Germinal center (tissue), 1 donor: ENCODE measurements at regions not wholly inside any gene's neighbourhood (a gene's known extent, or its start where the extent isn't known, plus 50 kb on each side); places are given as distances from the start of the nearest gene placed in this dataset.

Experiments used
- DNase-seq: peaks from one replicate; pipeline ENCODE4 v3.0.0; 2012; ENCODE audit warnings: mixed read lengths, low spot score

DNA sequence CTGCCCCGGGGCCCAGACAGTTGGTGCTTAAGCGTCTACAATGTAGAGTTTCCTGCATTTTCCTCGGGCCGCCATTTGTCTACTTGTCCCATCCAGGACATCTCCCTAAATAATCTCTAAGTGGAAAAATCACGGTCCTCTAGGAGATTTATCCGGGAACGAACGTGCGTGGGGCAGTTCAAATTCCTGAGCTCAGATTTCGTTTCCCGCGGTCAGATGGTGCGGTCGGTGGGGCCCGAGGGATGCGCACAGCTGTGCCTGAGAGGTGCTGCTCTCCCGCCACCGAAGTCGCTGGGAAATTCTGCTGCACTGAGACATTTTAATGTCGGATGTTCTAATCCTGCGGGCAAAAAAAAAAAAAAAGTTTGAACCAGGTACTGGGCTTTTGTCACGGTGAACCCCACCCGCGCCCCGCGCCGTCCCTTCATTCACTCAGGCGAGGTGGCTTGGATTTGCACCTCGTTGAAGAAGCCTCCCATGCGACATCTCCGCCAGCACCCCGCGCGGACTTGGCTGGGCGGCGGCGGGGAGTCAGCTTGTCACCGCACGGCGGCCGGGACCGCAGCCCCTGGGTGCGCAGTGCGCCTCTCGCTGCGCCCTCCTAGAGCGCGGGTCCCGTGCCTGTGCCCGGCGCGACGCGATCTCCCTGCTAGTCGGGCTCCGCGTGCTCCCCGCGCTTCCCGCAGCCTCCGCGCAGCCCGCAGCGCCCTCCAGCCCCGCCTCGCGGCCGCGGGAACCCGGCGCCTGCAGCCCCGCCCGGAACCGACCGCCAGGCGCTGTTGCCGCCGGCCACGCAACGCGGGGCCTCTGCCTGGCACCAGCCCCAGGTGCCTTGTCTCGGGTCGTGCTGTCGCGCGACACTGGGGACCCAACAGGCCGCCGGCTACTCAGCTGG, 191.9 kb upstream of the TCF4 start:
- peak; percentile 46 for DNase-seq

GRCh38 chr18:55778788-55779690, 191.0 kb upstream of the TCF4 start:
- DNase-seq: peak; percentile 17

- no peak for DNase-seq
Measured at GRCh38 chr18:55777666-55778304, 189.8 kb upstream of the TCF4 start.

- DNase-seq: no peak
Measured at GRCh38 chr18:55775972-55776371, 188.0 kb upstream of the TCF4 start.

DNA sequence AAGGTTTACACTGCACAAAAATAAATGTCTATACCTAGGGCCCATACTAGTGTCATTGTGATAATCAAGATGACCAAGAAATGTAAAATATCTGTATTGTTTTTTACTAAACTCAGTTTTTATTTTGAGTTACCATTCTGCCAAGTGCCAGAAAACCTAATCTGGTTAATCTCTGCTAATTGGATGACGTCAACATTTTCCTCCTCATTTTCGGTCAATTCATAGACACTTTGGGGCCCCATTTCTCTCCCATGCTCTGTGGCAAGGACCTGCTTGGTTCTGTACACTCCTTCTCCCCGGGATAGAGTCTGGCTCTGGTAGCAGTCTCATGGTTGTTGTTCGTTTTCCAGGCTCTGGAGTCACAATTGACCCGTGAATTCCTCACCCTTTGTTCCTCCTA, 186.5 kb upstream of the TCF4 start:
- no peak for DNase-seq

GRCh38 chr18:55768255-55768654, 180.3 kb upstream of the TCF4 start:
- DNase-seq: no peak

DNA sequence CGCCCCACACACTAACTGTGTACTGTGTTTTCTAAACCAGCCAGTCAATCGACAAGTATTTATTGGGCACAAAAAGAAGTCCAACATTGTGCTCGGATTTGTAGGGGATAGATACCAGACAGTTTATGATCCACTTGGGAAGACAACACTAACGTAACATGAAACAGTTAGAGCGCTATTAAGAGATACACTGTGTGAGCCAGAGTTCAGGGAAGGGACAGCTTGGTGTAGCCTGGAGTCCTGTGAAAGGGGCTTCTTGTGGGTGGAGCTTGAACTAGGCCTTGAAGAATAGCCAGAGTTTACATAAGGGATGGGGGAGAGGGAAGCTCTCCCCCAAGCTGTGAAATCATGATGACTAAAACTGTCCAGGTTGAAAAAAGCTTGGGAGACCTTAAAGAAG, 176.4 kb upstream of the TCF4 start:
- no peak for DNase-seq

GRCh38 chr18:55763805-55764204, 175.8 kb upstream of the TCF4 start:
- DNase-seq: no peak

DNA sequence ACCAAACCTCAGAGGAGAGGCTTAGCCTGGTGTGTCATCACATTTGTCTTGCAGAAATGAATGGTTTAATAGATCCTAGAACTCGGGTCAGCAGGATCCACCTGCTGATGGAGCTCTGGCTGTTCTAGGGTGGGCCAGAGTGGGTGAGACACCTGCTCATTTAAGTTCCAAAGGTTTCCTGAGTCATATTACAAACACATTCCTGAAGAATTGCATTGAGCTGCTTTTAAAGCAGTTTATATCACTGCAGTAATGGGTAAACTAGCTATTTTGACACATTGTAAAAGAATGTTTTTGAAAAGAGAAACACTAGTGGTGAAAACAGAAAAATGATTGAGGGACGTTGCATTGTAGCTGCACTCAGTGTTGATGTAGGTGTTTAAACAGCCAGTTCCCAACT, 175.3 kb upstream of the TCF4 start:
- no peak for DNase-seq

GRCh38 chr18:55762424-55762823, 174.4 kb upstream of the TCF4 start:
- no peak for DNase-seq

- no peak for DNase-seq
Measured at GRCh38 chr18:55753643-55754263, 165.8 kb upstream of the TCF4 start.

GRCh38 chr18:55751476-55751875, 163.5 kb upstream of the TCF4 start:
- no peak for DNase-seq

GRCh38 chr18:55748227-55748738, 160.3 kb upstream of the TCF4 start:
- no peak for DNase-seq

- no peak for DNase-seq
Measured at GRCh38 chr18:55744206-55744605, 156.2 kb upstream of the TCF4 start.

DNA sequence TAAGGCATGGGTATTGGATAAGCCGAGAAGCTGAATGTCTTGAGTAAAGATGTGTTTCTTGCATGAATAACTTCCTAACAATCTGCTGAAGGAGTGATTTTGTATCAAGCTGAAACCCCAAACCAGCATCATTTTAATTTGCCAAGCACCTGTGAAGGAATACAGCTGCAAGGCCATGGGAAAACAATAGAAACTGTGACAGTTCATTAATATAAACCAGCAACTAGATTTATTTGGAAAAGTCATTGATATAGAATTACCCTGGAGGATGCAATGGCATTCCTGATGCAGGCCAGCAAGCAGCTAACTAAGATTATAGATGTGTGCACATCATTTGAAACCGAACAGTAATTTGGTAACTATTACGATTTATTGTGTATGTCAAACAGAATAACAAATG, 155.7 kb upstream of the TCF4 start:
- no peak for DNase-seq

DNA sequence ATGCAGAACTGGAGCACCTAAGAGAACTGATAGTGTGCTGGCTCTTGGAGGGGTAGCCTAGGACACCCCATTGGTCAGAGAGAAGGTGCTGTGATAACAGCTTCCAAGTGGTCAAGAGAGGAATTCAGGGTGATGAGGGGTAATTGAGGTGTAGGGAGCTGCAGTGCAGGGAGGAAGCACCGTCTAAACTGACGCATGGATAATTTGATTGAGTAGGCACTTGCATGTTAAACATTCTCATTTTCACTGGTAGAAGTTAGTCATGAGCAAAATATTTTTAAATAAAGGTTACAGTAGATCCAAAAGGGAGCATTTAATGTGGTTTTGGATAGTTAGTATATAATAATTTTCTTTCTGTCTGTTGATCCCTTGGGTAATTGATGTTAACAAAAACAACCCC, 155.1 kb upstream of the TCF4 start:
- DNase-seq: no peak

DNA sequence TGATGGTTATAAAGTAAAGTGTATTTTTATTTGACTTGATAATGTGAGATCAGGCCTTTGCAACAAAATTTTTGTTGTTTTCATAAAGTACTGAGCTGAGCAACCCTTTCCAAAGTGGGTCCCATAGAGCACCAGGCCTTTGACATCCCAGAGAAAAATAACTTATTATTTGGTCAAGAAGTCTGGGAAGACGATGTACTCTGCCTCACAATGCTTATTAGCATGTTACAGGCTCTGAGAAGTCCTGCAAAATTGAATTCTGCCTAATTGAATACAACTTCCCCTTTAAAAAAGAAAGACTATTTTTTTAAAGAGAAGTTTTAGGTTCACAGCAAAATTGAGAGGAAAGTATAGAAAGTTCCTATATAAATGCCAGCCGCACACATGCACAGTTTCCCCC, 151.5 kb upstream of the TCF4 start:
- no peak for DNase-seq

DNA sequence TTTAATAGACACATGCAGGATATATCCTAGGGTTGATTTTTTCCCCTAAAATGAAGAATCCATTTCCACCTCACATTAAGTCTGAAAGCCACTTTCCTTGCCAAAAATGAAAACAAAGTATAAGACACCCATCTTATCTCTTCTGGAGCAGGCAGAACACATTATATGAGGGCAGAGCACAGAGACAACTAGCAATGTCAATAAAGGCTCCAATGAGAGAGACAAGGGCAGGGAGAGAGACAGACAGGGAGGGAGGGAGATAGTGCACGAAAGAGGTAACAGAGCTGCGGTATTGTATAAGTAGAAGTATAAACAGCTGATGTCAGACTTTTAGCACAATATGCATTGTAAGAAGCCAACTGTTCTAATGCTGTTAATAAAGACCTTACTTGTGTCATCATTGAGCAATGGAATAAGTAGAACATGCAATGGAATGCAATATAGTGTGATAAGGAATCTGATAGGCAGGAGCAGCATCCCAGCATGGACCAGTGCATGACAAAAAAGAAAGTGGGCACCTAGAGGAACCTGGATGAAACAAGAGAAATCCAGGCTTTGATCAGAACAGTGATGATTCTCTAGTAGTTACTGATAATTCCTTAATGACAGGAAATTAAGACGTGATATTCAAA, 150.6 kb upstream of the TCF4 start:
- DNase-seq: no peak

DNA sequence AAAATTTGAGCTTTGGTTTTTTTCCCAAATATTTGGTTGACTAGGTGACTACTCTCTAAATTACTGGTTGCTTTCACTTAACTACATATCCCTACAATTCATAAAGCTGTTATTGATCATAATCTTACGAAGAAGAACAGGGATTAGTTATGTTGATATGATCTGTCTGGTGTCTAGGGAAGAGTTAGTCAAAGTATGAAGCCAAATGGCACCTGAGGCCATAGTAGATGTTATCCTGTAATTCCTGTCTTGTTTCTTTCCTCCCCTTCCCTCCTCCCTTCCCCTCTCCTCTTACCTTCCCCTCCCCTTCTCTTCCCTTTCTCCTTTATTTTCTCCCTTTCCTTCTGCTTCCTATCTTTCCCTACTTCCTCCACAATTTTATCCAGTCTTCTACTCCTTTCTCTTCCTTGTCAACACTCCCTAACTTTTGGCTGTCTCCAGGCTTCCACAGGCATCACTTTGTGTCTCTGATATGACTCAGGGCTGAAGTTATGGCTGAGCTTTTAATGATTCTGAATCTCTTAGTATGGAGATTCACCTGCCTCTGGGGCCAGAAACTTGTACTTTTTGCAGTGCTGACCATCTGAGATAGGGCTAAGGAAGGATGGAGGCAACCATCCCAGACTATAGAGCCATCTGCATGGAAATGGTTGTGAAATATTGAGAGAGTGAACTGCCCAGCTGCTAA, 149.9 kb upstream of the TCF4 start:
- no peak for DNase-seq

- DNase-seq: no peak
Measured at GRCh38 chr18:55737266-55737665, 149.3 kb upstream of the TCF4 start.

DNA sequence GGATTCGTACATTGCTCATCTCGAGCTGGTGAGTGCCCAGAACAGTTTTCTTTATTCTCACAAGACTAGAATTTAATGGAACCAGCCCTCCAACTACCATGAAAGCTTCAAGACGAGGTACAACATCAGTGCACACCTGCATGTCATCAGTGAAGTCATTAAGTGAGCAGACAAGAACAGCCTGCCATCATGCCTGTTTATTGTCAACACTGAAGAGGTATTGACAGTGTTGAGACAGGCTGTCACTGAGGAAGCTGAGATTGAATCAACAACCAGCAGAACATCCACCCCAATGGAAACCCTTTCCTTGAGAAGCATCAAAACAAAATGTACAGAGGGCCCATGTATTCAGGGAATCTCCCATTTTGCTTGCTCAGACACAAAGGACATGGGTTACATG, 148.0 kb upstream of the TCF4 start:
- no peak for DNase-seq
